Loucy (cell line): ENCODE measurements at regions not wholly inside any gene's neighbourhood (a gene's known extent, or its start where the extent isn't known, plus 50 kb on each side); places are given as distances from the start of the nearest gene placed in this dataset.

Experiments
- EZH2phosphoT487 ChIP-seq: fragments of 200-600 bp; IDR thresholded peaks from 2 replicates; pipeline ENCODE4 v1.6.1; 2018; ENCODE audit warnings: antibody characterized with exemption, mild to moderate bottlenecking, moderate library complexity, borderline replicate concordance
- TF ChIP-seq, protein P1 (sequence below): fragments of 200-600 bp; sonication (generic); conservative IDR thresholded peaks from 2 replicates; pipeline ENCODE4 v1.5.1; 2014; ENCODE audit warnings: mild to moderate bottlenecking, antibody characterized with exemption, low read length

DNA sequence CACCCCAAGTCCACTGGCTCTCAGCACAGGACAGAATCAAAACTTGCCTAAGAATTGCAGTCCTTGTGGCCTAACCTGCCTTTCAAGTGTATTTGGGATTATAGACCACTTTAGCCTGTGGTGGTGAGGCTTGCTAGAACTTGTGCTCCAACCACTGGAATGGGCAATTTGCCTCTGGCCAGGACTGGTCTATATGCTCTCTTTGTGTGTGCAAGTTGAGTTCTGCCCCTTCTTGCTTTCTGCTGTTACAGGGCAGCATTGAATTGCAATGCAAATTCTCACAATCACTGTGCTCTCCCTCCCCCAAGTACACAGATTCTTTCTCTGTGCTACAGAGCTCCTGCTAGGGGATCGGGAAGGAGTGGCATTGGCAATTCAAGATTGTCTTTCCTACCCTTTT lies 233.6 kb upstream of the DIPK2B start:
- TF ChIP-seq, protein P1, sequence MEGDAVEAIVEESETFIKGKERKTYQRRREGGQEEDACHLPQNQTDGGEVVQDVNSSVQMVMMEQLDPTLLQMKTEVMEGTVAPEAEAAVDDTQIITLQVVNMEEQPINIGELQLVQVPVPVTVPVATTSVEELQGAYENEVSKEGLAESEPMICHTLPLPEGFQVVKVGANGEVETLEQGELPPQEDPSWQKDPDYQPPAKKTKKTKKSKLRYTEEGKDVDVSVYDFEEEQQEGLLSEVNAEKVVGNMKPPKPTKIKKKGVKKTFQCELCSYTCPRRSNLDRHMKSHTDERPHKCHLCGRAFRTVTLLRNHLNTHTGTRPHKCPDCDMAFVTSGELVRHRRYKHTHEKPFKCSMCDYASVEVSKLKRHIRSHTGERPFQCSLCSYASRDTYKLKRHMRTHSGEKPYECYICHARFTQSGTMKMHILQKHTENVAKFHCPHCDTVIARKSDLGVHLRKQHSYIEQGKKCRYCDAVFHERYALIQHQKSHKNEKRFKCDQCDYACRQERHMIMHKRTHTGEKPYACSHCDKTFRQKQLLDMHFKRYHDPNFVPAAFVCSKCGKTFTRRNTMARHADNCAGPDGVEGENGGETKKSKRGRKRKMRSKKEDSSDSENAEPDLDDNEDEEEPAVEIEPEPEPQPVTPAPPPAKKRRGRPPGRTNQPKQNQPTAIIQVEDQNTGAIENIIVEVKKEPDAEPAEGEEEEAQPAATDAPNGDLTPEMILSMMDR = no peak
- no peak for TF ChIP-seq EZH2phosphoT487
